Trophoblast cell (in vitro differentiated cells and primary cell): ENCODE measurements at regions not wholly inside any gene's neighbourhood (a gene's known extent, or its start where the extent isn't known, plus 50 kb on each side); places are given as distances from the start of the nearest gene placed in this dataset.
"Not testable (repeated sequence)": the region's sequence is repeated elsewhere in the genome, so short reads cannot be mapped to it uniquely, and the experiment has no call there.

ENCODE experiments used
- DNase-seq, 2 donors: peaks; one replicate each; pipeline ENCODE4 v3.0.0-alpha.2; 2016
- H2AFZ ChIP-seq: 2 replicates; pipeline ENCODE4 v1.6.1; 2013; ENCODE audit warnings: low read length, moderate library complexity, mild to moderate bottlenecking; ENCODE audit not compliant: insufficient read depth, poor library complexity
- H2AK5ac ChIP-seq: 2 replicates; pipeline ENCODE4 v1.6.1; 2013; ENCODE audit warnings: mild to moderate bottlenecking, low read length
- H2BK120ac ChIP-seq: 2 replicates; pipeline ENCODE4 v1.6.1; 2013; ENCODE audit warnings: low read length, mild to moderate bottlenecking, moderate library complexity; ENCODE audit not compliant: insufficient read depth, poor library complexity
- H2BK12ac ChIP-seq: 2 replicates; pipeline ENCODE4 v1.6.1; 2013; ENCODE audit warnings: mild to moderate bottlenecking, low read length, moderate library complexity
- H2BK5ac ChIP-seq: 2 replicates; pipeline ENCODE4 v1.6.1; 2013; ENCODE audit warnings: low read length, low read depth, moderate library complexity, mild to moderate bottlenecking; ENCODE audit not compliant: poor library complexity
- H3K14ac ChIP-seq: 2 replicates; pipeline ENCODE4 v1.6.1; 2013; ENCODE audit warnings: mild to moderate bottlenecking, low read length
- H3K18ac ChIP-seq: 2 replicates; pipeline ENCODE4 v1.6.1; 2013; ENCODE audit warnings: mild to moderate bottlenecking, low read length
- H3K23ac ChIP-seq: 2 replicates; pipeline ENCODE4 v1.6.1; 2013; ENCODE audit warnings: low read length
- H3K27ac ChIP-seq: 2 replicates; pipeline ENCODE4 v1.5.1; 2013; ENCODE audit warnings: low read depth, mild to moderate bottlenecking, inconsistent platforms, low read length, moderate library complexity
- H3K27me3 ChIP-seq: 2 replicates; pipeline ENCODE4 v1.6.1; 2013; ENCODE audit warnings: inconsistent platforms, mild to moderate bottlenecking, low read length, moderate library complexity; ENCODE audit not compliant: insufficient read depth
- H3K36me3 ChIP-seq, 2 experiments: 1 replicate in 1 of 2; 2 replicates in 1 of 2; pipeline ENCODE4 v1.6.1; 2013; ENCODE audit warnings: low read length in 2 of 2, mild to moderate bottlenecking in 2 of 2, moderate library complexity in 1 of 2; ENCODE audit not compliant: insufficient read depth in 2 of 2, control insufficient read depth in 1 of 2
- H3K4ac ChIP-seq: 2 replicates; pipeline ENCODE4 v1.6.1; 2013; ENCODE audit warnings: low read depth, mild to moderate bottlenecking, low read length, moderate library complexity
- H3K4me1 ChIP-seq, 2 experiments: 1 replicate in 1 of 2; 2 replicates in 1 of 2; pipeline ENCODE4 v1.6.1; 2013; ENCODE audit warnings: low read length in 2 of 2, mild to moderate bottlenecking in 2 of 2, moderate library complexity in 1 of 2; ENCODE audit not compliant: insufficient read depth in 2 of 2, control insufficient read depth in 1 of 2
- H3K4me2 ChIP-seq: 2 replicates; pipeline ENCODE4 v1.6.1; 2013; ENCODE audit warnings: inconsistent platforms, mild to moderate bottlenecking, low read length, moderate library complexity
- H3K4me3 ChIP-seq: 2 replicates; pipeline ENCODE4 v1.5.1; 2013; ENCODE audit warnings: mild to moderate bottlenecking, low read depth, low read length, inconsistent platforms
- H3K79me1 ChIP-seq: one replicate; pipeline ENCODE4 v1.6.1; 2013; ENCODE audit warnings: low read length
- H3K79me2 ChIP-seq: 2 replicates; pipeline ENCODE4 v1.6.1; 2013; ENCODE audit warnings: low read length, mild to moderate bottlenecking; ENCODE audit not compliant: control insufficient read depth, insufficient read depth, poor library complexity
- H3K9ac ChIP-seq: 2 replicates; pipeline ENCODE4 v1.6.1; 2013; ENCODE audit warnings: mild to moderate bottlenecking, low read length
- H3K9me3 ChIP-seq: 2 replicates; pipeline ENCODE4 v1.6.1; 2013; ENCODE audit warnings: low read depth, mild to moderate bottlenecking, control low read depth, inconsistent platforms, low read length; ENCODE audit not compliant: insufficient read depth
- H4K12ac ChIP-seq: 2 replicates; pipeline ENCODE4 v1.6.1; 2013; ENCODE audit warnings: low read depth, mild to moderate bottlenecking, low read length, moderate library complexity
- H4K8ac ChIP-seq: 2 replicates; pipeline ENCODE4 v1.6.1; 2013; ENCODE audit warnings: low read depth, mild to moderate bottlenecking, low read length, moderate library complexity
- H4K91ac ChIP-seq: one replicate; pipeline ENCODE4 v1.6.1; 2013; ENCODE audit warnings: low read depth, mild to moderate bottlenecking, low read length, moderate library complexity
- WGBS: extraction: QIAGEN DNeasy Blood & Tissue Kit; methylation state at CpG from one replicate; pipeline ENCODE4 v1.1.7; 2013; ENCODE audit warnings: missing lambda C conversion rate; ENCODE audit not compliant: insufficient read length, insufficient coverage; ENCODE audit errors: extremely low coverage; 5-methylcytosine and 5-hydroxymethylcytosine counted together

DNA sequence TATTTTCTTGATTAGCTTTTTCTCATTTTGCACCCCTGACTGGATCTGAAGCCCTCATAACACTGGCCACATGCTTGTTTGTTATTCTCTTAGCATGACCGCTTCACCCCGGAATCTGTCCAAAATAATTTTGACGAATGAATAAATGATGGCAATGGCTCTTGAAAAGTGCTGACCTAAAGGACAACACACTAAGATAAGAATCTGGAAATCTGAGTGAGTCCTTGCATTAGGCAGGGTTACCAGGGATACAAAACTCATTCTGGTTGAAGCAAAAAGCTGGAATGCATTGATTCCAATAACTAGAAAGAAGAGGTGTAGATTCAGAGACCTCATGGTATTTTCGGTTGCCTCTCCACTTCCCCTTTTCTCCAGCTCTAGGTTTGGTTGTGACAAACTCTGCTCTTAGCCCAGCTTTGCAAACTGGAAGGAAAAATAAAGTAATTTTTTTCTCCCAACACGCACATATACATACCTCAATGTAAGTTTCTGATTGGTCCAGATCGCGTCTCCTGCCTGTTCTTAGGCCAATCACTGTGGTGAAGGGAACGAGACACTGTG is 157.4 kb downstream of the SKIDA1 start:
- peak overlapping the region; percentile 95 for H2BK120ac ChIP-seq
- WGBS = no CpG with 5 or more reads among the region's 8 CpGs

DNA sequence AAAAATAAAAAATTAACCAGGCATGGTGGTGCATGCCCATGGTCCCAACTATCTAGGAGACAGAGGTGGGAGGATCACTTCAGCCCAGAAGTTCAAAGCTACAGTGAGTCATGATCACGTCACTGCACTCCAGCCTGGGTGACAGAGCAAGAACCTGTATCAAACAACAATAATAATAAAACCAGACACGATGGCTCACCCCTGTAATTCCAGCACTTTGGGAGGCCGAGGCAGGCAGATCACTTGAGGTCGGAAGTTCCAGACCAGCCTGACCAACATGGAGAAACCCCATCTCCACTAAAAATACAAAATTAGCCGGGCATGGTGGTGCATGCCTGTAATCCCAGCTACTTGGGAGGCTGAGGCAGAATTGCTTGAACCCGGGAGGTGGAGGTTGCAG is 159.4 kb downstream of the SKIDA1 start:
- no CpG with 5 or more reads among the region's 6 CpGs for WGBS
- H4K91ac ChIP-seq = peak overlapping the region; percentile 87
- H4K12ac ChIP-seq = not testable (repeated sequence)

More for the DNA sequence above, 157.4 kb downstream of the SKIDA1 start:
- no peak overlapping the region for H3K4me3 ChIP-seq
- H4K8ac ChIP-seq = peak overlapping the region; percentile 61
- peak in 1 of 2 donors; percentile 62 for DNase-seq
- H3K4me1 ChIP-seq = peaks cover 13 to 24% of the 10 kb centered on the region in 2 experiments
- H3K27me3 ChIP-seq = no peaks in the 10 kb centered on the region
- no peak overlapping the region for H3K4me2 ChIP-seq
- H3K79me1 ChIP-seq = peaks cover 39% of the 10 kb centered on the region
- peak overlapping the region; percentile 99 for H2AK5ac ChIP-seq
- H4K12ac ChIP-seq = no peak overlapping the region
- H3K9me3 ChIP-seq = no peaks in the 10 kb centered on the region
- peak overlapping the region; percentile 74 for H3K27ac ChIP-seq
- peaks cover 5% of the 10 kb centered on the region for H3K79me2 ChIP-seq
- peak overlapping the region; percentile 99 for H4K91ac ChIP-seq
- H2BK12ac ChIP-seq = peak overlapping the region; percentile 100
- peak overlapping the region; percentile 84 for H3K4ac ChIP-seq
- no peak overlapping the region for H3K23ac ChIP-seq
- H2BK5ac ChIP-seq = peak overlapping the region; percentile 95
- no peak overlapping the region for H3K9ac ChIP-seq
- no peak overlapping the region for H2AFZ ChIP-seq
- H3K14ac ChIP-seq = peak overlapping the region; percentile 92
- H3K18ac ChIP-seq = peak overlapping the region; percentile 94
- no peaks in the 10 kb centered on the region for H3K36me3 ChIP-seq

DNA sequence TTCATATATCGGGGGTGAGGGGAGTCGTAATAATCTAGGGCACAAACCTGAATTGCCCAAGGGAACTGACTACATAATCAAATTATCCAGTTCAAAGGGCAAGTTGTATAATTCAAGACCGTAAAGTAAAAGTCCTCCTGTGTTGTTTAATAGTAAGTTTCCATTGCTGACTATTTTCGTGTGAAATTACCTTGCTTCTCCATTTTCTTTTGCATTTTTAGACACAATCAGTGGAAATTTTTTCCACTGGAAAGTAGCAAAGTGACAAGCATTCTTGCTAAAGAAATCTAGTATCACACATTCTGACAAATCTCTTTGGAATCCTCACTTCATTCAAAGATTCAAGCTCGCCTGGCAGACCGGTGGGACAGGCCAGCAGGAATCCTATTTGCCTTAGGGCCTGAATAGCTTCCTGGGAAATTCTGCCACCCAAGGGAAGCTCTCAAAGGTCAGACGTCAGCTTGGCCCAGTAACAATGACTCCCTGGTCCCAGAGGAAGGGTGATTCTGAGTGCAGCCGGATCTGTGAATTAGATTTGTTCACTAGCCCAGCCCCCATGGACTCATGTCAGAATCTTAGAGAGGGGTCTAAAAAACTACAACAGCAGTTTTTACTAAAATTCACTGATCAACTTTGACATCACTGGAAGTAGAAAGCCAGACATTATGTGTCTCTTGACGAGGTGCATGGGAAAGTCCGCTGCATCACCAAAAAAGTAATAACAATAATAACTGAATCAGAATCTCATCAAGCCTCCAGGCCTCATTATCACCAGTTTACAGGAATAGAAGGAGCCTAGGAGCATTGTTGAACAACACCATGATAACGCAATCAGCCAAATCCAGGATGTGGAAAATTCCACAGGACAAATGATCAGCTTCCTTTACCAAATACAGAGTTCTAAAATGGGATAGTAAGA is 161.0 kb downstream of the SKIDA1 start:
- peak overlapping the region; percentile 61 for H2BK12ac ChIP-seq
- H3K9ac ChIP-seq = no peak overlapping the region
- H3K23ac ChIP-seq = no peak overlapping the region
- H2BK5ac ChIP-seq = peak overlapping the region; percentile 93
- H2BK120ac ChIP-seq = peak overlapping the region; percentile 94
- no peak overlapping the region for H3K4me3 ChIP-seq
- H3K4me2 ChIP-seq = peak overlapping the region; percentile 46
- H3K36me3 ChIP-seq = no peaks in the 10 kb centered on the region
- H3K4ac ChIP-seq = peak overlapping the region; percentile 50
- peak overlapping the region; percentile 68 for H4K91ac ChIP-seq
- no peak overlapping the region for H2AK5ac ChIP-seq
- no peak overlapping the region for H2AFZ ChIP-seq
- no peak overlapping the region for H3K18ac ChIP-seq
- peaks cover 57% of the 10 kb centered on the region for H3K79me1 ChIP-seq
- H3K9me3 ChIP-seq = no peaks in the 10 kb centered on the region
- DNase-seq = peak; percentile 98 to 99
- H4K12ac ChIP-seq = peak overlapping the region; percentile 9
- H4K8ac ChIP-seq = no peak overlapping the region
- H3K4me1 ChIP-seq = peaks cover 21 to 35% of the 10 kb centered on the region in 2 experiments
- no CpG with 5 or more reads among the region's 11 CpGs for WGBS
- peak overlapping the region; percentile 99 for H3K27ac ChIP-seq
- H3K14ac ChIP-seq = peak overlapping the region; percentile 59
- H3K27me3 ChIP-seq = no peaks in the 10 kb centered on the region
- peaks cover 5% of the 10 kb centered on the region for H3K79me2 ChIP-seq

More for the DNA sequence above, 159.4 kb downstream of the SKIDA1 start:
- peak overlapping the region; percentile 99 for H2BK12ac ChIP-seq
- H2AFZ ChIP-seq, H3K27me3 ChIP-seq, H3K9me3 ChIP-seq, H3K4me3 ChIP-seq, H3K9ac ChIP-seq, H3K79me2 ChIP-seq, H3K36me3 ChIP-seq, H3K4me2 ChIP-seq, H3K23ac ChIP-seq: not testable (repeated sequence)
- H2BK120ac ChIP-seq = peak overlapping the region; percentile 83
- H4K8ac ChIP-seq = peak overlapping the region; percentile 56
- DNase-seq = peak; percentile 56 to 67
- H3K79me1 ChIP-seq = peaks cover 54% of the 10 kb centered on the region
- H2AK5ac ChIP-seq = peak overlapping the region; percentile 41
- H3K4me1 ChIP-seq = peaks cover 21 to 35% of the 10 kb centered on the region in 2 experiments
- H3K14ac ChIP-seq = peak overlapping the region; percentile 79
- H2BK5ac ChIP-seq = peak overlapping the region; percentile 52
- H3K4ac ChIP-seq = peak overlapping the region; percentile 21
- peak overlapping the region; percentile 3 for H3K27ac ChIP-seq
- H3K18ac ChIP-seq = peak overlapping the region; percentile 69

DNA sequence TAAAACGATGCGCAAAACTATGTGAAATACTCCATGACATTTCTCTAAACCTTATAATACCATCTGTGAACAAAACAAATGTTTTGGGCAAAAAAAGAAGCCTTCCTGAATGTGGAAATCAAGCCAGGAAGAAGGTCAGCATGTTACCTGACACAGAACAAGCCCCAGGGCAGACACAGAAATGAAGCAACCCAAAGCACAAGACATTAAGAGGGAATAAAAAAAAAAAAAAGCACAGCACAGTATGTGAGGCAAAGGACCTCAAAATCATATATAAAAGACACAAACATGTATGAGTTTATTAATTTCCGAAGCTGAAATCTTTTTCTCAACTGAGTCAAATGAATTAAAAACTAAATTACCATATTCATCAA is 161.8 kb downstream of the SKIDA1 start:
- Histone ChIP-seq H3K4ac (no peak overlapping the region), H3K23ac (no peak overlapping the region), H2AFZ (no peak overlapping the region), H4K91ac (no peak overlapping the region), H2BK5ac (peak overlapping the region; percentile 96), H3K9me3 (no peaks in the 10 kb centered on the region), H3K18ac (no peak overlapping the region), H3K27ac (peak overlapping the region; percentile 99), H3K4me2 (peak overlapping the region; percentile 46), H3K79me2 (peaks cover 5% of the 10 kb centered on the region), H2BK12ac (no peak overlapping the region), H2BK120ac (peak overlapping the region; percentile 96), H3K79me1 (peaks cover 56% of the 10 kb centered on the region), H2AK5ac (no peak overlapping the region), H3K4me3 (no peak overlapping the region), H4K12ac (no peak overlapping the region), H3K9ac (no peak overlapping the region), H3K27me3 (no peaks in the 10 kb centered on the region), H3K36me3 (no peaks in the 10 kb centered on the region), H3K4me1 (peaks cover 18 to 31% of the 10 kb centered on the region in 2 experiments), H4K8ac (no peak overlapping the region), H3K14ac (no peak overlapping the region)
- peak; percentile 70 to 83 for DNase-seq
- no CpG with 5 or more reads among the region's 3 CpGs for WGBS
